Endothelial cell of hepatic sinusoid (primary cell): ENCODE measurements at regions not wholly inside any gene's neighbourhood (a gene's known extent, or its start where the extent isn't known, plus 50 kb on each side); places are given as distances from the start of the nearest gene placed in this dataset.
"Not testable (repeated sequence)": the region's sequence is repeated elsewhere in the genome, so short reads cannot be mapped to it uniquely, and the experiment has no call there.

ENCODE experiments used
- in situ Hi-C: cut with HindIII; loops from 2 replicates; pipeline ENCODE4 v1.10.0; 2017; ENCODE audit warnings: low sequenced_read_pairs

- in situ Hi-C loops: no loop called here
These were observed 122.6 kb upstream of the CXorf66 start for GRCh38 chrX:140087875-140088274.

- in situ Hi-C loops: no loop called here
These were observed 121.4 kb upstream of the CXorf66 start for GRCh38 chrX:140086691-140087090.

- in situ Hi-C loops: not testable (repeated sequence)
These were observed 109.5 kb upstream of the CXorf66 start for GRCh38 chrX:140074851-140075250.

- in situ Hi-C loops: no loop called here
These were observed 105.7 kb upstream of the CXorf66 start for GRCh38 chrX:140071037-140071436.

GRCh38 chrX:140065961-140066662 lies 100.8 kb upstream of the CXorf66 start:
- in situ Hi-C loops: no loop called here

GRCh38 chrX:140064993-140065392 lies 99.7 kb upstream of the CXorf66 start:
- in situ Hi-C loops: no loop called here

GRCh38 chrX:140057001-140057411 lies 91.7 kb upstream of the CXorf66 start:
- in situ Hi-C loops: no loop called here

GRCh38 chrX:140053846-140054245 lies 88.5 kb upstream of the CXorf66 start:
- in situ Hi-C loops: no loop called here

GRCh38 chrX:140050906-140051305 lies 85.6 kb upstream of the CXorf66 start:
- in situ Hi-C loops: no loop called here

GRCh38 chrX:140040386-140040785 lies 75.1 kb upstream of the CXorf66 start:
- in situ Hi-C loops: no loop called here

- in situ Hi-C loops: no loop called here
These were observed 73.5 kb upstream of the CXorf66 start for GRCh38 chrX:140038842-140039241.

GRCh38 chrX:140034916-140035315 lies 69.6 kb upstream of the CXorf66 start:
- in situ Hi-C loops: no loop called here

- in situ Hi-C loops: no loop called here
These were observed 57.2 kb upstream of the CXorf66 start for GRCh38 chrX:140022482-140022881.

GRCh38 chrX:140019134-140019533 lies 53.8 kb upstream of the CXorf66 start:
- in situ Hi-C loops: not testable (repeated sequence)
